ENCODE measurements at regions not wholly inside any gene's neighbourhood (a gene's known extent, or its start where the extent isn't known, plus 50 kb on each side); places are given as distances from the start of the nearest gene placed in this dataset.

DNA sequence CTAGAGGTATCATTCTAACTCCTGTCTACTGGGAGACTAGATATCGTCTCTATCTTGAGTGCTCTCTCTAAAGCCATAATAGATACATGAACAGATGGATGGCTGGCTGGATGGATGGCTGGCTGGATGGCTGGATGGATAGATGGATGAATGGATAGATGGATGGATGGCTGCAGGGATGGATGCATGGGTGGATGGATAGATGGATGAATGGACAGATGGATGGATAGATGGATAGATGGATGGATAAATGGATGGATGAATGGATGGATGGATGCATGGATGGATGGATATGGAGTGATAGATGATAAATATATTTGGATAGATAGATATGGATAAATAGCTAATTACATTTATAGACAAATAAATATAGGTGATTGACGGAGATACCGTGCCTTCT is 191.2 kb upstream of the KLF6 start:
- Histone ChIP-seq H3K27me3 (ENCODE audit: low read length) (no peaks in the 10 kb centered on the region), H3K9ac (ENCODE audit: low read length) (no peak overlapping the region), H3F3A (ENCODE audit: insufficient read depth) (no peaks in the 10 kb centered on the region), H3K9me2 (replicated peaks; ENCODE audit: insufficient read depth, low read length) (no peaks in the 10 kb centered on the region), H3K9me3 (ENCODE audit: insufficient read depth, low read length) (no peaks in the 10 kb centered on the region), H3K4me3 (ENCODE audit: insufficient read depth, low read length, poor library complexity, severe bottlenecking) (no peak overlapping the region), H4K20me1 (ENCODE audit: low read depth, low read length) (no peaks in the 10 kb centered on the region), H3K79me2 (ENCODE audit: insufficient read depth, low read length) (no peaks in the 10 kb centered on the region), H2AFZ (ENCODE audit: low read depth, low read length, severe bottlenecking) (no peak overlapping the region), H3K27ac (ENCODE audit: low read depth, low read length) (no peak overlapping the region), H3K36me3 (ENCODE audit: low read length) (no peaks in the 10 kb centered on the region), H3K4me2 (ENCODE audit: low read depth, low read length, poor library complexity, severe bottlenecking) (no peak overlapping the region)
- TF ChIP-seq EZH2phosphoT487 (conservative IDR thresholded peaks at IDR 0.05; ENCODE audit: low read length), result no peak
- TF ChIP-seq, protein P1, sequence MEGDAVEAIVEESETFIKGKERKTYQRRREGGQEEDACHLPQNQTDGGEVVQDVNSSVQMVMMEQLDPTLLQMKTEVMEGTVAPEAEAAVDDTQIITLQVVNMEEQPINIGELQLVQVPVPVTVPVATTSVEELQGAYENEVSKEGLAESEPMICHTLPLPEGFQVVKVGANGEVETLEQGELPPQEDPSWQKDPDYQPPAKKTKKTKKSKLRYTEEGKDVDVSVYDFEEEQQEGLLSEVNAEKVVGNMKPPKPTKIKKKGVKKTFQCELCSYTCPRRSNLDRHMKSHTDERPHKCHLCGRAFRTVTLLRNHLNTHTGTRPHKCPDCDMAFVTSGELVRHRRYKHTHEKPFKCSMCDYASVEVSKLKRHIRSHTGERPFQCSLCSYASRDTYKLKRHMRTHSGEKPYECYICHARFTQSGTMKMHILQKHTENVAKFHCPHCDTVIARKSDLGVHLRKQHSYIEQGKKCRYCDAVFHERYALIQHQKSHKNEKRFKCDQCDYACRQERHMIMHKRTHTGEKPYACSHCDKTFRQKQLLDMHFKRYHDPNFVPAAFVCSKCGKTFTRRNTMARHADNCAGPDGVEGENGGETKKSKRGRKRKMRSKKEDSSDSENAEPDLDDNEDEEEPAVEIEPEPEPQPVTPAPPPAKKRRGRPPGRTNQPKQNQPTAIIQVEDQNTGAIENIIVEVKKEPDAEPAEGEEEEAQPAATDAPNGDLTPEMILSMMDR (IDR thresholded peaks at IDR 0.05; ENCODE audit: insufficient read depth, low read length, poor library complexity, severe bottlenecking), result no peak

DNA sequence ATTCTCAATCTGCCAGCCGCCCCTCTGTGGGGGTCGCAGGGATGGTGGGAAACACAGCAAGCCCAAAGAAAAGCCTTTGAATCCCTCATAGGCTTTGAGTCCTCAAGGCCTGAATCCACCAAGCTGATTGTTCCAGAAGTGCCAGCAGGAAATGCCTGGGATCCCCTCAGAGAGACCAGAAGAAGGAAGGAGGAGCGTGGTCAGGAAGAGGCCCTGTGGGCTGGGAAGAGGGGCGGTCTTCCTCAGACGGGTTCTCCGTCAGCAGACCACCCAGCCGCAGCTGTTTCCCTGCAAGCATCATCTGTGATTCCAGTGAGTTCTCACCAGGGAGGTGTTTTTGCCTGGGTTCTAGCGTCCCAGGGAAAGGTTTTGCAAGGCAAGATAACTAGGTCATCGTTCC is 190.0 kb upstream of the KLF6 start:
- Histone ChIP-seq H3F3A (ENCODE audit: insufficient read depth) (no peaks in the 10 kb centered on the region), H3K27me3 (ENCODE audit: low read length) (no peaks in the 10 kb centered on the region), H3K9me2 (replicated peaks; ENCODE audit: insufficient read depth, low read length) (no peaks in the 10 kb centered on the region), H2AFZ (ENCODE audit: low read depth, low read length, severe bottlenecking) (no peak overlapping the region), H3K4me2 (ENCODE audit: low read depth, low read length, poor library complexity, severe bottlenecking) (no peak overlapping the region), H3K79me2 (ENCODE audit: insufficient read depth, low read length) (no peaks in the 10 kb centered on the region), H3K27ac (ENCODE audit: low read depth, low read length) (no peak overlapping the region), H3K9ac (ENCODE audit: low read length) (no peak overlapping the region), H3K4me3 (ENCODE audit: insufficient read depth, low read length, poor library complexity, severe bottlenecking) (no peak overlapping the region), H4K20me1 (ENCODE audit: low read depth, low read length) (no peaks in the 10 kb centered on the region), H3K9me3 (ENCODE audit: insufficient read depth, low read length) (no peaks in the 10 kb centered on the region), H3K36me3 (ENCODE audit: low read length) (no peaks in the 10 kb centered on the region)
- TF ChIP-seq, protein P1 (IDR thresholded peaks at IDR 0.05; ENCODE audit: insufficient read depth, low read length, poor library complexity, severe bottlenecking), result no peak
- TF ChIP-seq EZH2phosphoT487 (conservative IDR thresholded peaks at IDR 0.05; ENCODE audit: low read length), result no peak

DNA sequence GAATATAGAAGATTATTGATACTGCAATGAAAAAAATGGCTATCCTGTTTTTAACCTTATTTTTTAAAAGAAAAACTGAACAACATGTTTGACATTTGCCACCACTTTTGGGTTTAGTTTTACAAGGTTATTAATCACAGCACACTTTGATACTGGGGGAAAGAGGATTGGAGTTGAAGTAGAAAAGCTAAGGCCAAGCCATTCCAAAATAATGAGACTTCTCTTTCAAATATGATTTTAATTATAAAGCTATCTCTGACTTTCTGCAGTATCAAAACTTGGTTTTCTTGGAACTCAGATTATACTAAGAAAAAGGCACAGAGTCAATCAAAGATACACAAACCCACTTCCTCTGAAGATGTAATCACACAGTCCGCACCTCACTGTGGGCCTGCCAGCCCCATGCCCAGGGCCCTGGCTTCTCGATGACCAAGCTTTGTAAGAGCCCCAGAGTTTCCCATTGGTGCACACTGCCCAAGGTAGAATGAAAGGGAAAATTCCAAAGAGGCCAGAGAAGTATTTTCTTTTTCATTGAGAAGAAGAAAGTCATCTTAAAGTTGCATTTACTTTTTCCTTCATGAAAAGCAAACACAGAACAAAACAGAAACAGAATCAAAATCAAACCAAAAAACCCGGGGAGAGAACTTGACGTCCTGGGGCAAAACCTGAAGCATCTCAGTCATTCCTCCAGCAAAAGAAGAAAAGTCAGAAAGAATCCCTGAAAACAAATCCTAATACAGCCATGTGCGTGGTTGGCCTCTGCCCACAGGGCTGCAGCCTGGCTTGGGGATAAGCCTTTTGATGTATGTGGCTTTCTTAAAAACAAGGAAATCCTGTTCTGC is 187.7 kb upstream of the KLF6 start:
- no peak overlapping the region for H3K4me2 ChIP-seq (ENCODE audit: low read depth, low read length, poor library complexity, severe bottlenecking)
- no peaks in the 10 kb centered on the region for H4K20me1 ChIP-seq (ENCODE audit: low read depth, low read length)
- H3F3A ChIP-seq (ENCODE audit: insufficient read depth), result no peaks in the 10 kb centered on the region
- no peak overlapping the region for H2AFZ ChIP-seq (ENCODE audit: low read depth, low read length, severe bottlenecking)
- H3K36me3 ChIP-seq (ENCODE audit: low read length), result no peaks in the 10 kb centered on the region
- no peaks in the 10 kb centered on the region for H3K9me2 ChIP-seq (replicated peaks; ENCODE audit: insufficient read depth, low read length)
- H3K27me3 ChIP-seq (ENCODE audit: low read length), result no peaks in the 10 kb centered on the region
- TF ChIP-seq, protein P1 (IDR thresholded peaks at IDR 0.05; ENCODE audit: insufficient read depth, low read length, poor library complexity, severe bottlenecking), result no peak
- TF ChIP-seq EZH2phosphoT487 (conservative IDR thresholded peaks at IDR 0.05; ENCODE audit: low read length), result no peak
- H3K9ac ChIP-seq (ENCODE audit: low read length), result no peak overlapping the region
- H3K79me2 ChIP-seq (ENCODE audit: insufficient read depth, low read length), result no peaks in the 10 kb centered on the region
- no peaks in the 10 kb centered on the region for H3K9me3 ChIP-seq (ENCODE audit: insufficient read depth, low read length)
- H3K27ac ChIP-seq (ENCODE audit: low read depth, low read length), result no peak overlapping the region
- no peak overlapping the region for H3K4me3 ChIP-seq (ENCODE audit: insufficient read depth, low read length, poor library complexity, severe bottlenecking)
